GM18870 (cell line): ENCODE measurements at regions not wholly inside any gene's neighbourhood (a gene's known extent, or its start where the extent isn't known, plus 50 kb on each side); places are given as distances from the start of the nearest gene placed in this dataset.

Experiments used
- ATAC-seq: cut with Tn5 transposase; IDR thresholded peaks from one replicate; pipeline ENCODE4 v1.9.1; 2021; ENCODE audit warnings: moderate library complexity; ENCODE audit not compliant: unreplicated experiment

DNA sequence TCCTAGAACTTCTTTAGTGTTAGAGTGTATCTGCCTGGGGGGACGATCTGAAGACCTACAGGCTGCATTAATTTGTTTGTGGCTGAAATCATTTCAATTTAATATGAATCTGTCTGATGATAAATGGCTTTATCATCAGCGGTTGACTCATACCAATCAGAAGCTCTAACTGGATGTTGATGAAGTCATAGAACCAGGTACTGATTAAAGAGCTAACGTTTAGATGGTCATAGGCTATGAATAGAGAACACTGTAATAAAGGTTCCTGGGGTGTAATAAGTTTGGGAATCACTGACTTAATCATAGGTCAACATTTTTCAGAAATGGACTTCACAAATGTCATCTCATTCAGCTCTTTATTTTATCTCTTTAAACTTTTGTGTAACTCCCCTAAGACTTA is 329.9 kb downstream of the MSX2 start:
- ATAC-seq, result no peak

GRCh38 chr5:175052351-175052750 is 328.0 kb downstream of the MSX2 start:
- no peak for ATAC-seq

GRCh38 chr5:175047048-175047447 is 322.7 kb downstream of the MSX2 start:
- ATAC-seq, result no peak

- ATAC-seq, result no peak
Observed at GRCh38 chr5:175045820-175046219, 321.4 kb downstream of the MSX2 start.

- ATAC-seq, result no peak
Observed at GRCh38 chr5:175037820-175038219, 313.4 kb downstream of the MSX2 start.

DNA sequence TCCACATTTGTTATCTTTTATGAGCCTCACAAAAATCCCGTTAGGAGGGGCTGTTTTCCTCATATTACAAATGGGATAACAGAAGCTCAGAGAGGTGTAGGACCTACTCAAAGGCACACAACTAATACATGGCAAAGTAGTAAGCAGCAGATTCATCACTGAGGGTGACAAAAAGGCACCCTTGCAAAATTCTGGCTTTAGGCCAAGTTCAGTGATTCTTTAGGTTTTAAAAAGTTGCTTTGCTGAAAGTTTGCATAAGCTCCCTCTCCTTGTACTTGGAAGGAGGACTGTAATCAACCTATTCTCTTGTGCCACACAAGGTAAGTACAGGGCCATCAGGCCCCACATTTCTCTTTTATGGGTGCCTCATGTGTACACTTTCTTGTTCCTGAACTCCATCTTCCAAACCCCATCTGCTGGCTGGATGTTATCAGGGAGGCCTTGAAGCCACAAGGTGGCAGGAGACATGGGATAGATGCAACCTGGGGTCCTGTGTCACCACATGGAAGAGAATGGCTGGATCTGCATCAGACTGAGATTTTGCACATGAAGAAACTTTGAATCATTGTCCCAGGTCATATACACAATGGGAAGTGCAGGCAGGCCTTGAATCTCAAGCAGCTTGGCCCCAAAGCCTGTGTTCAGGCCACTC is 311.6 kb downstream of the MSX2 start:
- no peak for ATAC-seq

DNA sequence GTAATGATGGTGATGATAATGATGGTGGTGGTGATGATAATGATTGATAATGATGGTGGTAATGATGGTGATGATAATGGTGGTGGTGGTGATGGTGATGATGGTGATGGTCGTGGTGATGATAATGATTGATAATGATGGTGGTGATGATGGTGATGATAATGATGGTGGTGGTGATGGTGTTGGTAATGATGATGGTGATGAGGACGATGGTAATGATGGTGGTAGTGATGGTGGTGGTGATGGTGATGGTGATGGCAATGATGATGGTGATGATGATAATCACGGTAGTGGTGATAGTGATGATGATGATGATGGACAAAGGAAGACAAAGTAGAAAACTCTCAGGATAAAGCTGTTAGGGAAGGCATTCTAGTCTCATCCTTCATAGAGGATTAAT is 310.5 kb downstream of the MSX2 start:
- ATAC-seq, result no peak

- no peak for ATAC-seq
Observed at GRCh38 chr5:175032741-175033151, 308.4 kb downstream of the MSX2 start.

GRCh38 chr5:175032013-175032412 is 307.6 kb downstream of the MSX2 start:
- ATAC-seq, result no peak

GRCh38 chr5:175027390-175027789 is 303.0 kb downstream of the MSX2 start:
- no peak for ATAC-seq

- no peak for ATAC-seq
Observed at GRCh38 chr5:175025077-175025476, 300.7 kb downstream of the MSX2 start.

DNA sequence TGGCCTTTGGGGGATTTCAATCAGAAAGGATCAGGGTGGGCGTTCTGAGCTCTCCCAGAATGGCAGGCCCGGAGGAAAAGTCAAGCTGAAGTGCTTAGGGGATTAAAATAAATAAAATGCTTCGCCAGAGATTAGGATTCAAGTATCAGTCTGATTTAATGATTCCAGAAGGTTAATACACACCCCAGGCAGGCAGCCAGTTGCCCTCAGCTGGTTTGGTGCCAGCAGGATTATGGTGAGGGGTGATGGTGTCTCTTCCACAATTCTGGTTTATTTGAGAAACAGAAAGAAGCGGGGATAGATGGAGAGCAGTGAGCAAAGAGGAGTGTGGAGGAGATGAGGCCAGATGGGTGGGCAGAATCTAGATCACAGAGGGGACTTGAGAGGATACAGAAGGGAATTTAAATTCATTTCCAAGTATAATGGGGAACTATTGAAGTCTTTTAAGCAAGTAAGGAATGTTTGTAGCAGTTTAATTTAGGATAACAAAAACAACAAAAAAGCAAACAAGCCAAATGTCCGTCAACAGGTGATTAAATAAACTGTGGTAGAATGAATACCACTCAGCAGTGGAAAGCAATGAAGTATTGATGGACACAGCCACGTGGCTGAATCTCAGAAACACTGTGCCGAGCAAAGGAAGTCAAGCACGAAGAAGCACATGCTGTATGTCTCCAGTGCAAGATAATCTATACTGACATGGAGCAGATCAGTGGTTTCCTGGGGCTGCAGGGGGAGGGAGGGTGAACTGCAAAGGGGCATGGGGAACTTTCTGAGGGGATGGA is 297.7 kb downstream of the MSX2 start:
- ATAC-seq, result no peak

GRCh38 chr5:175021321-175021720 is 296.9 kb downstream of the MSX2 start:
- no peak for ATAC-seq

DNA sequence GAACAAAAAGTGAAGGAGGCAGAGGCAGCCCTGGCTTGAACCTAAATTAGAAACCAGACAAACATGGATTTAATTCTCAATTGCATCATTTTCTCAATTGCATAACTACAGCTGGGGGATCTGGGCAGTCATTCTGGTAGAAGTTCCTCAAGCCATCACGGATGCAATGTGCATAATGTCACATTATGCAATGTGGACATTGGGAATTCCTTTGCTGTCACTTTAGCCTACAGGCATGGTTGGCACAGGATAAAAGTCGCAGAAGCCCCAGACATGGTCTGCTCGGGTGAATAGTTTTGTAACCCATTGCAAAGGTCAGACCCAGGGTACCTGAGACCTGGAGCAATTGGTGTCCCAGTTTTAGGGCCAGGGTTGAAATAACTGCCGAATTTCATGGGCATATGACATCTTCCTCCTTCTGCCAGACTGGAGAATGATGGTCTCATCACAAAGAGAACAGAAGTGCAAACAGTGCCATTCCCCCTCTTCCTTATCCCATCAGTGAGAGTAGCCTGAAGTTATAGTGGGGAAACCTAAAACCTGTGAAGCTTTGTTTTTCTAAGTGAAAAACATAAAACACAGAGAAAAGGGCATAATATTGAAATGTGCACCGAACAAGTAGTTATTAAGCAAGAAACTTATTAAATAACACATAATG is 290.8 kb downstream of the MSX2 start:
- no peak for ATAC-seq

DNA sequence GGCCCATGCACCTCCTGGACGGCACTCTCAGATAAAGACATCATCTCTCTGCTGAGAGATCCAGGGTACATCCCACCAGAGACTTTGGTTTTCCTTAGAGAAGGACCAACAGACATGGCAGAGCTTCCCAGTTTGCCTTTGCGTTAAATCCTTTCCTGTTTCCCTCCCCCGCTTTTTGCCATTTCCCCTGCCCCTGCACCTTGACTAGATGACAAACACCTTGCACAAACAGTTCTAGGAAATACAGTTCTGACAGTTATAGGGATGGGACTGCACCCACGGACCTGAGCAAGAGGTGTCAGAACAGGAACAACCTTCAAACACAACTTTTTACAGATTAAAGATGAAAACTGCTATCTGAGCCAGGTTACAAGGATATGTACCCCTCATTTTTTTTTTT is 288.9 kb downstream of the MSX2 start:
- ATAC-seq, result no peak

- no peak for ATAC-seq
Observed at GRCh38 chr5:175012267-175012666, 287.9 kb downstream of the MSX2 start.

DNA sequence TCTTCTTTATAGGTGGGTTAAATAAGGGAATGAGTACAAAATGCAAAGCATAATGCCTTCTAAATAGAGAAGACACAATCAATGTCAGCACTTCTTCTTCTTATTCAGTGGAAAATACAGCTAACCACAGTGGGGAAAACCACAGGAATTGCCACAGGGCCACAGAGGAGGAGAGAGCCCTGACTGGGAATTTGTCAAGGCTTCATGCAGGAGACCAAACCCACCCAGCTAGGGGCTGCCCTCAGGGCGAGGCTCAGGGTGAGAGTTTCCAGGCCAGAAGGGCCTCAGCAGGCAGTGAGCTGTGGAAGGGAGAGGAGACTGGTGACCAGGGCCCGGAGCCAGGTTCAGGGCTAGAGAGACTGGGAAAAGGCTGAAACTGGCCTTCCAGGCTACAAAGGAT is 279.1 kb downstream of the MSX2 start:
- no peak for ATAC-seq

GRCh38 chr5:175001876-175002645 is 277.7 kb downstream of the MSX2 start:
- ATAC-seq, result no peak

DNA sequence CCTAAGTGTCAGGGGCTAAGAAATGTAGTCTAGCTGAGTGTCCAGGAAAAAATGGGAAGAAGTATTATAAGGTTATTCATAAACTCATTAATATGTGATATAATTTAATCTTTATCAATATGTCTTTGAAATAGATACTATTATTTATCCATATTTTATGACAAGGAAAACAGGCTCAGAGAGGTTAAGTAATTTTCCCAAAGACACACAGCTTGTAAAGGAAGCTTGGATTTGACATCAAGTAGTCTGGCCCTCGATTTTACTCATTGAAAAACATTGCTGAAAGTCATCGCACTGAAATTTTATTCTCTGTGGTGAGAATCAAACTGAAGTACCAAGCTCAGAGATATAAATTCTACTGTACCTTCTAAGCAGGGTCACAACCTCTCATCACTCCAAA is 276.9 kb downstream of the MSX2 start:
- no peak for ATAC-seq

- no peak for ATAC-seq
Observed at GRCh38 chr5:174999581-174999980, 275.2 kb downstream of the MSX2 start.

DNA sequence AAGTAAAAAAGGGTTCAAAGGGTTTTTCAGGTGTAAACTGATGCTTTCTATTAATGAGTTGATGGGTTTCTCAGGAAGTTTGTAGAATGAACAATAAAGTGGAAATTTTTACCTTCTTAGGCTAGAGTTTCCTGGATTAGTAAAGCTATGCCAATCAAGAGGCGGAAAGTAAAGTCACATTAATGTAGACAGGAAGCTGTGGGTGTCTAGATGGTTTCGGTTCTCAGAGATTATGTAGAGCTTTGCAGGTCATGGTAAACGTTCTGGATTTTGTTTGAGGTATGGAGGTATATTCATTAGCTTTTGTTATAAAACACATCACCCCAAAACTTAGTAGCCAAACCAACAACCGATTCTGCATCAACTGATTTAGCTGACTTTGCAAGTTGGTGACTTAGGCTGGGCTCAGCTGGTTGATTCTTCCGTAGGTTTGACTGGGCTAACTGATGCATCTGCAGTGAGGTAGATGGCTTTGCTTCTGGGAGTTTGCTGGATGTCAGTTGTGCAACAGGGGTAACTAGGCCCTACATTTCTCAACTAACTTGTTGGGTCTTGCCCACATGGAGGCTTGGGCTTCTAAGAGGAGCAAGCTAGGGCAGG is 273.8 kb downstream of the MSX2 start:
- no peak for ATAC-seq
